Smooth muscle cell (in vitro differentiated cells): ENCODE measurements at regions not wholly inside any gene's neighbourhood (a gene's known extent, or its start where the extent isn't known, plus 50 kb on each side); places are given as distances from the start of the nearest gene placed in this dataset.

Experiments used
- DNase-seq: peaks from one replicate; lab custom pipeline; 2025; ENCODE audit not compliant: unreplicated experiment; lab: John Stamatoyannopoulos, UW
- H2AFZ ChIP-seq: fragments of 200-600 bp; sonication (generic); 2 replicates; pipeline ENCODE4 v1.6.0; 2016; ENCODE audit warnings: antibody characterized with exemption, low read depth, mild to moderate bottlenecking
- H3F3A ChIP-seq: fragments of 200-600 bp; sonication (generic); 2 replicates; pipeline ENCODE4 v1.6.0; 2017; ENCODE audit warnings: antibody characterized with exemption, low read depth
- H3K27ac ChIP-seq: fragments of 200-600 bp; sonication (generic); 2 replicates; pipeline ENCODE4 v1.5.1; 2016; ENCODE audit warnings: low read depth, mild to moderate bottlenecking
- H3K27me3 ChIP-seq: fragments of 200-600 bp; sonication (generic); 2 replicates; pipeline ENCODE4 v1.6.1; 2016; ENCODE audit warnings: low read depth, mild to moderate bottlenecking
- H3K36me3 ChIP-seq: fragments of 200-600 bp; sonication (generic); 2 replicates; pipeline ENCODE4 v1.5.1; 2016; ENCODE audit warnings: low read depth
- H3K4me1 ChIP-seq: fragments of 200-600 bp; sonication (generic); 2 replicates; pipeline ENCODE4 v1.5.1; 2016; ENCODE audit warnings: low read depth
- H3K4me2 ChIP-seq: fragments of 200-600 bp; sonication (generic); 2 replicates; pipeline ENCODE4 v1.6.0; 2016; ENCODE audit warnings: mild to moderate bottlenecking
- H3K4me3 ChIP-seq: fragments of 200-600 bp; sonication (generic); 2 replicates; pipeline ENCODE4 v1.5.1; 2016; ENCODE audit warnings: mild to moderate bottlenecking
- H3K79me2 ChIP-seq: fragments of 200-600 bp; sonication (generic); 2 replicates; pipeline ENCODE4 v1.6.0; 2016; ENCODE audit warnings: low read depth, mild to moderate bottlenecking
- H3K9ac ChIP-seq: fragments of 200-600 bp; sonication (generic); 2 replicates; pipeline ENCODE4 v1.6.0; 2016; ENCODE audit warnings: low read depth
- H3K9me3 ChIP-seq: fragments of 200-600 bp; sonication (generic); replicated peaks from 2 replicates; pipeline ENCODE4 v1.5.1; 2016; ENCODE audit warnings: low read depth
- H4K20me1 ChIP-seq: fragments of 200-600 bp; sonication (generic); 2 replicates; pipeline ENCODE4 v1.6.0; 2016; ENCODE audit warnings: low read depth
- CTCF ChIP-seq: fragments of 200-600 bp; sonication (generic); IDR thresholded peaks from 2 replicates; pipeline ENCODE4 v1.5.1; 2017; ENCODE audit warnings: borderline replicate concordance, mild to moderate bottlenecking, antibody characterized with exemption; ENCODE audit not compliant: insufficient read depth, poor library complexity, severe bottlenecking
- WGBS: methylation state at CpG from one replicate; pipeline ENCODE4 v1.1.7; 2016; ENCODE audit warnings: low lambda C conversion rate; 5-methylcytosine and 5-hydroxymethylcytosine counted together

GRCh38 chr9:135246248-135247205 lies 159.1 kb downstream of the OLFM1 start:
- Histone ChIP-seq H3K4me1 (no peaks in the 10 kb centered on the region), H3K36me3 (no peaks in the 10 kb centered on the region), H3K4me3 (no peak overlapping the region), H4K20me1 (no peaks in the 10 kb centered on the region), H3K79me2 (no peaks in the 10 kb centered on the region), H3K27ac (no peak overlapping the region), H3K9me3 (no peaks in the 10 kb centered on the region), H3F3A (no peaks in the 10 kb centered on the region), H2AFZ (no peak overlapping the region), H3K4me2 (no peak overlapping the region), H3K27me3 (no peaks in the 10 kb centered on the region), H3K9ac (no peak overlapping the region)
- WGBS: 82% methylated on average over 16 of the region's 23 CpGs
- no peak for DNase-seq
- no peak for TF ChIP-seq CTCF

GRCh38 chr9:135247227-135247930 lies 159.9 kb downstream of the OLFM1 start:
- no peak overlapping the region for H2AFZ ChIP-seq
- H3K36me3 ChIP-seq: no peaks in the 10 kb centered on the region
- H3K9me3 ChIP-seq: no peaks in the 10 kb centered on the region
- no peaks in the 10 kb centered on the region for H3F3A ChIP-seq
- no peak overlapping the region for H3K27ac ChIP-seq
- WGBS: 94% methylated on average over 27 of the region's 27 CpGs
- no peak for DNase-seq
- H3K4me3 ChIP-seq: no peak overlapping the region
- no peaks in the 10 kb centered on the region for H3K4me1 ChIP-seq
- no peaks in the 10 kb centered on the region for H4K20me1 ChIP-seq
- no peak for TF ChIP-seq CTCF
- H3K79me2 ChIP-seq: no peaks in the 10 kb centered on the region
- no peak overlapping the region for H3K4me2 ChIP-seq
- no peaks in the 10 kb centered on the region for H3K27me3 ChIP-seq
- no peak overlapping the region for H3K9ac ChIP-seq

- H3F3A ChIP-seq: no peaks in the 10 kb centered on the region
- no peaks in the 10 kb centered on the region for H3K9me3 ChIP-seq
- no peaks in the 10 kb centered on the region for H4K20me1 ChIP-seq
- H3K27ac ChIP-seq: no peak overlapping the region
- no peaks in the 10 kb centered on the region for H3K79me2 ChIP-seq
- no peaks in the 10 kb centered on the region for H3K27me3 ChIP-seq
- no peak for TF ChIP-seq CTCF
- peaks cover 5% of the 10 kb centered on the region for H3K4me1 ChIP-seq
- no peak overlapping the region for H3K4me3 ChIP-seq
- no peak for DNase-seq
- no peak overlapping the region for H3K9ac ChIP-seq
- no peak overlapping the region for H3K4me2 ChIP-seq
- H3K36me3 ChIP-seq: no peaks in the 10 kb centered on the region
- H2AFZ ChIP-seq: no peak overlapping the region
- 86% methylated on average over 8 of the region's 8 CpGs for WGBS
These were observed 160.6 kb downstream of the OLFM1 start for GRCh38 chr9:135248111-135248510.
